Spleen (tissue), 7 donors: ENCODE measurements at regions not wholly inside any gene's neighbourhood (a gene's known extent, or its start where the extent isn't known, plus 50 kb on each side); places are given as distances from the start of the nearest gene placed in this dataset.

Experiments used
- CTCF ChIP-seq, 11 experiments: fragments of 200-600 bp in 7 of 11; fragments of 450-650 bp in 4 of 11; sonication (generic) in 4 of 11; IDR thresholded peaks in 8 of 11; conservative IDR thresholded peaks in 3 of 11; 1 replicate in 7 of 11; 2 replicates in 4 of 11; pipeline versions ENCODE4 v1.4.0 to v1.8.0; 2016 to 2021; ENCODE audit warnings: antibody characterized with exemption in 11 of 11, inconsistent platforms in 4 of 11, mild to moderate bottlenecking in 1 of 11
- POLR2A ChIP-seq, 3 donors: fragments of 450-650 bp; IDR thresholded peaks; one replicate each; pipeline ENCODE4 v1.5.1; 2017; ENCODE audit warnings: antibody characterized with exemption in 3 of 3, mild to moderate bottlenecking in 1 of 3
- donor health status: DM: no; HTN: no; CAD: no; lungs with moderate emphysema.
- donor health status: DM: no; HTN: no; CAD: no.
- donor health status: DM: no; HTN: no; CAD: no.

GRCh38 chr13:78826312-78826711 lies 167.4 kb upstream of the OBI1 start:
- no peak for TF ChIP-seq CTCF (IDR thresholded peaks at IDR 0.05 in 8 of 11, conservative IDR thresholded peaks at IDR 0.05 in 3 of 11)
- TF ChIP-seq POLR2A (IDR thresholded peaks at IDR 0.05): no peak
